Progenitor cell of endocrine pancreas (in vitro differentiated cells): ENCODE measurements at regions not wholly inside any gene's neighbourhood (a gene's known extent, or its start where the extent isn't known, plus 50 kb on each side); places are given as distances from the start of the nearest gene placed in this dataset.

Experiments used
- DNase-seq: peaks from one replicate; pipeline ENCODE4 v3.0.0; 2021; ENCODE audit warnings: low spot score; ENCODE audit not compliant: unreplicated experiment
- H3K27ac Mint-ChIP-seq: 2 replicates; pipeline ENCODE4 v1.8.0; 2021; ENCODE audit warnings: mild to moderate bottlenecking, moderate library complexity, mixed read lengths
- H3K27me3 Mint-ChIP-seq: 2 replicates; pipeline ENCODE4 v1.8.0; 2021; ENCODE audit warnings: mixed read lengths
- H3K36me3 Mint-ChIP-seq: 2 replicates; pipeline ENCODE4 v1.8.0; 2022; ENCODE audit warnings: mixed read lengths; ENCODE audit not compliant: insufficient read depth
- H3K4me1 Mint-ChIP-seq: 2 replicates; pipeline ENCODE4 v1.8.0; 2021; ENCODE audit warnings: low read depth, mixed read lengths
- H3K4me3 Mint-ChIP-seq: 2 replicates; pipeline ENCODE4 v1.8.0; 2021; ENCODE audit warnings: low read depth, mild to moderate bottlenecking, moderate library complexity, mixed read lengths
- H3K9me3 Mint-ChIP-seq: 2 replicates; pipeline ENCODE4 v1.8.0; 2021; ENCODE audit warnings: low read depth, mixed read lengths
- CTCF ChIP-seq: fragments of 200-600 bp; sonication (generic); IDR thresholded peaks from one replicate; pipeline ENCODE4 v1.5.0; 2021; ENCODE audit warnings: antibody characterized with exemption, mild to moderate bottlenecking; ENCODE audit not compliant: unreplicated experiment

GRCh38 chr12:85642288-85642687 is 193.9 kb downstream of the RASSF9 start:
- DNase-seq: no peak
- Mint-ChIP-seq H3K27ac (no peak overlapping the region), H3K4me3 (no peak overlapping the region), H3K27me3 (no peaks in the 10 kb centered on the region), H3K36me3 (no peaks in the 10 kb centered on the region), H3K4me1 (no peaks in the 10 kb centered on the region), H3K9me3 (no peaks in the 10 kb centered on the region)
- no peak for TF ChIP-seq CTCF

GRCh38 chr12:85642808-85643207 is 193.4 kb downstream of the RASSF9 start:
- H3K4me3 Mint-ChIP-seq: no peak overlapping the region
- no peaks in the 10 kb centered on the region for H3K9me3 Mint-ChIP-seq
- no peaks in the 10 kb centered on the region for H3K4me1 Mint-ChIP-seq
- TF ChIP-seq CTCF: peak; percentile 23
- H3K36me3 Mint-ChIP-seq: no peaks in the 10 kb centered on the region
- no peak for DNase-seq
- H3K27ac Mint-ChIP-seq: no peak overlapping the region
- no peaks in the 10 kb centered on the region for H3K27me3 Mint-ChIP-seq

- no peaks in the 10 kb centered on the region for H3K4me1 Mint-ChIP-seq
- DNase-seq: no peak
These were observed 191.7 kb downstream of the RASSF9 start for GRCh38 chr12:85644508-85644907.

GRCh38 chr12:85653731-85654455 is 182.3 kb downstream of the RASSF9 start:
- Mint-ChIP-seq H3K9me3 (peaks cover 30% of the 10 kb centered on the region), H3K27me3 (no peaks in the 10 kb centered on the region), H3K27ac (no peak overlapping the region), H3K4me1 (no peaks in the 10 kb centered on the region), H3K36me3 (peaks cover 4% of the 10 kb centered on the region), H3K4me3 (no peak overlapping the region)
- DNase-seq: no peak
- no peak for TF ChIP-seq CTCF

More at GRCh38 chr12:85644508-85644907, 191.7 kb downstream of the RASSF9 start:
- H3K27me3 Mint-ChIP-seq: no peaks in the 10 kb centered on the region
- H3K27ac Mint-ChIP-seq: no peak overlapping the region
- H3K4me3 Mint-ChIP-seq: no peak overlapping the region
- H3K36me3 Mint-ChIP-seq: no peaks in the 10 kb centered on the region
- no peaks in the 10 kb centered on the region for H3K9me3 Mint-ChIP-seq
- no peak for TF ChIP-seq CTCF

GRCh38 chr12:85654456-85654840 is 181.8 kb downstream of the RASSF9 start:
- Mint-ChIP-seq H3K4me3 (no peak overlapping the region), H3K36me3 (peaks cover 4% of the 10 kb centered on the region), H3K27ac (no peak overlapping the region), H3K27me3 (no peaks in the 10 kb centered on the region), H3K9me3 (peaks cover 31% of the 10 kb centered on the region), H3K4me1 (no peaks in the 10 kb centered on the region)
- DNase-seq: no peak
- TF ChIP-seq CTCF: no peak
